H9 (cell line): ENCODE measurements at regions not wholly inside any gene's neighbourhood (a gene's known extent, or its start where the extent isn't known, plus 50 kb on each side); places are given as distances from the start of the nearest gene placed in this dataset.

ENCODE experiments used
- DNase-seq: peaks from one replicate; pipeline ENCODE4 v3.0.0-alpha.2; 2017
- H2AFZ ChIP-seq: one replicate; pipeline ENCODE4 v1.6.1; 2013; ENCODE audit warnings: mild to moderate bottlenecking, low read length, control low read depth, moderate library complexity
- H2AK5ac ChIP-seq: 2 replicates; pipeline ENCODE4 v1.6.1; 2013; ENCODE audit warnings: low read length, control low read depth, mixed read lengths; ENCODE audit not compliant: insufficient read length
- H2BK120ac ChIP-seq: one replicate; pipeline ENCODE4 v1.6.1; 2013; ENCODE audit warnings: low read depth, mild to moderate bottlenecking, low read length, control low read depth, inconsistent platforms; ENCODE audit not compliant: poor library complexity, severe bottlenecking
- H2BK12ac ChIP-seq: 2 replicates; pipeline ENCODE4 v1.6.1; 2013; ENCODE audit warnings: low read length, control low read depth, mixed read lengths, low read depth; ENCODE audit not compliant: insufficient read length
- H2BK15ac ChIP-seq: 2 replicates; pipeline ENCODE4 v1.6.1; 2013; ENCODE audit warnings: low read depth, low read length, control low read depth
- H2BK20ac ChIP-seq: one replicate; pipeline ENCODE4 v1.6.1; 2013; ENCODE audit warnings: low read depth, mild to moderate bottlenecking, low read length, control low read depth, inconsistent platforms; ENCODE audit not compliant: poor library complexity, severe bottlenecking
- H2BK5ac ChIP-seq: 2 replicates; pipeline ENCODE4 v1.6.1; 2013; ENCODE audit warnings: low read length, control low read depth, mixed read lengths; ENCODE audit not compliant: insufficient read length
- H3K14ac ChIP-seq: 2 replicates; pipeline ENCODE4 v1.6.1; 2013; ENCODE audit warnings: low read length, control low read depth; ENCODE audit not compliant: insufficient read depth
- H3K18ac ChIP-seq: 2 replicates; pipeline ENCODE4 v1.6.1; 2013; ENCODE audit warnings: low read depth, mild to moderate bottlenecking, mixed read lengths, low read length, control low read depth; ENCODE audit not compliant: insufficient read length
- H3K23ac ChIP-seq: 2 replicates; pipeline ENCODE4 v1.6.1; 2013; ENCODE audit warnings: low read length, control low read depth, mixed read lengths, low read depth; ENCODE audit not compliant: insufficient read length
- H3K23me2 ChIP-seq: 2 replicates; pipeline ENCODE4 v1.6.1; 2013; ENCODE audit warnings: low read depth, mild to moderate bottlenecking, mixed read lengths, low read length, control low read depth; ENCODE audit not compliant: insufficient read length, poor library complexity, severe bottlenecking
- H3K27ac ChIP-seq: 2 replicates; pipeline ENCODE4 v1.5.1; 2013; ENCODE audit warnings: low read length, control low read depth, mixed read lengths, low read depth; ENCODE audit not compliant: insufficient read length
- H3K27me3 ChIP-seq: 2 replicates; pipeline ENCODE4 v1.6.1; 2013; ENCODE audit warnings: low read length, control low read depth, inconsistent platforms; ENCODE audit not compliant: insufficient read depth
- H3K4ac ChIP-seq: 2 replicates; pipeline ENCODE4 v1.6.1; 2013; ENCODE audit warnings: low read depth, mild to moderate bottlenecking, control low read depth, inconsistent platforms, low read length, moderate library complexity
- H3K4me1 ChIP-seq: 2 replicates; pipeline ENCODE4 v1.6.1; 2013; ENCODE audit warnings: low read length, control low read depth, inconsistent platforms; ENCODE audit not compliant: insufficient read depth
- H3K4me2 ChIP-seq: 2 replicates; pipeline ENCODE4 v1.6.1; 2013; ENCODE audit warnings: low read length, control low read depth, mixed read lengths; ENCODE audit not compliant: insufficient read length, insufficient read depth
- H3K56ac ChIP-seq: 2 replicates; pipeline ENCODE4 v1.6.1; 2013; ENCODE audit warnings: low read depth, mild to moderate bottlenecking, mixed read lengths, low read length, control low read depth; ENCODE audit not compliant: insufficient read length
- H3K79me1 ChIP-seq: 2 replicates; pipeline ENCODE4 v1.6.1; 2013; ENCODE audit warnings: low read depth, mild to moderate bottlenecking, moderate library complexity, low read length, control low read depth, inconsistent platforms; ENCODE audit not compliant: insufficient read depth, poor library complexity, severe bottlenecking
- H3K79me2 ChIP-seq: 2 replicates; pipeline ENCODE4 v1.6.1; 2013; ENCODE audit warnings: low read length, control low read depth, inconsistent platforms; ENCODE audit not compliant: insufficient read depth
- H3K9ac ChIP-seq: 2 replicates; pipeline ENCODE4 v1.6.1; 2013; ENCODE audit warnings: low read length, control low read depth, mixed read lengths; ENCODE audit not compliant: insufficient read length; ENCODE audit errors: extremely low read depth
- H3K9me3 ChIP-seq: one replicate; pipeline ENCODE4 v1.6.1; 2013; ENCODE audit warnings: low read depth, low read length, inconsistent platforms; ENCODE audit not compliant: control insufficient read depth
- H3T11ph ChIP-seq: one replicate; pipeline ENCODE4 v1.6.1; 2013; ENCODE audit warnings: mild to moderate bottlenecking, low read length, control low read depth, inconsistent platforms
- H4K20me1 ChIP-seq: one replicate; pipeline ENCODE4 v1.6.1; 2013; ENCODE audit not compliant: control insufficient read depth, insufficient read length, insufficient read depth
- H4K5ac ChIP-seq: 2 replicates; pipeline ENCODE4 v1.6.1; 2013; ENCODE audit warnings: low read depth, mild to moderate bottlenecking, mixed read lengths, low read length, control low read depth; ENCODE audit not compliant: insufficient read length
- H4K8ac ChIP-seq: replicated peaks from 2 replicates; pipeline ENCODE4 v1.6.1; 2013; ENCODE audit warnings: low read length, control low read depth, mixed read lengths, low read depth; ENCODE audit not compliant: insufficient read length
- H4K91ac ChIP-seq: 2 replicates; pipeline ENCODE4 v1.6.1; 2013; ENCODE audit warnings: low read depth, mild to moderate bottlenecking, moderate library complexity, mixed read lengths, low read length, control low read depth; ENCODE audit not compliant: insufficient read length
- H3K27ac Mint-ChIP-seq, 3 experiments: 2 replicates in 2 of 3; 3 replicates in 1 of 3; pipeline ENCODE4 v1.8.0; 2020 to 2021; ENCODE audit warnings: mixed read lengths in 3 of 3, mild to moderate bottlenecking in 1 of 3, moderate library complexity in 1 of 3
- H3K27me3 Mint-ChIP-seq: 2 replicates; pipeline ENCODE4 v1.8.0; 2021; ENCODE audit warnings: low read depth, mild to moderate bottlenecking, moderate library complexity, mixed read lengths
- H3K36me3 Mint-ChIP-seq, 3 experiments: 2 replicates in 2 of 3; 3 replicates in 1 of 3; pipeline ENCODE4 v1.8.0; 2020 to 2021; ENCODE audit warnings: low read depth in 3 of 3, mixed read lengths in 3 of 3; ENCODE audit not compliant: insufficient read depth in 1 of 3
- H3K4me1 Mint-ChIP-seq, 2 experiments: 2 replicates each; pipeline ENCODE4 v1.8.0; 2020; ENCODE audit warnings: mixed read lengths in 2 of 2
- H3K4me3 Mint-ChIP-seq, 2 experiments: 2 replicates in 1 of 2; 3 replicates in 1 of 2; pipeline ENCODE4 v1.8.0; 2020 to 2021; ENCODE audit warnings: mild to moderate bottlenecking in 2 of 2, mixed read lengths in 2 of 2, moderate library complexity in 1 of 2
- H3K9me3 Mint-ChIP-seq, 2 experiments: 2 replicates in 1 of 2; 3 replicates in 1 of 2; pipeline ENCODE4 v1.8.0; 2020; ENCODE audit warnings: mild to moderate bottlenecking in 2 of 2, mixed read lengths in 2 of 2, moderate library complexity in 1 of 2
- CTCF ChIP-seq: fragments of 200-600 bp; sonication (generic); conservative IDR thresholded peaks from 3 replicates; pipeline ENCODE4 v1.8.0; 2021; ENCODE audit warnings: antibody characterized with exemption, mild to moderate bottlenecking
- WGBS: extraction: QIAGEN DNeasy Blood & Tissue Kit; methylation state at CpG from one replicate; pipeline ENCODE4 v1.1.7; 2013; ENCODE audit warnings: missing lambda C conversion rate, low lambda C conversion rate, mixed read lengths; ENCODE audit not compliant: insufficient read length; ENCODE audit errors: extremely low coverage; 5-methylcytosine and 5-hydroxymethylcytosine counted together

- no peak overlapping the region for H3K4ac ChIP-seq
- H4K8ac ChIP-seq: no peak overlapping the region
- no peak overlapping the region for H2AK5ac ChIP-seq
- H3K23ac ChIP-seq: no peak overlapping the region
- H3K27ac ChIP-seq: no peak overlapping the region
- no peak overlapping the region for H2AFZ ChIP-seq
- H3K79me1 ChIP-seq: no peaks in the 10 kb centered on the region
- peaks cover 3 to 5% of the 10 kb centered on the region in 2 experiments; a peak in 1 of 4 replicates for H3K4me1 Mint-ChIP-seq
- H3K9ac ChIP-seq: no peak overlapping the region
- no peak overlapping the region for H2BK120ac ChIP-seq
- no peak overlapping the region for H4K5ac ChIP-seq
- no peak for TF ChIP-seq CTCF
- no peak overlapping the region for H2BK20ac ChIP-seq
- H4K91ac ChIP-seq: no peak overlapping the region
- H2BK12ac ChIP-seq: no peak overlapping the region
- no peaks in the 10 kb centered on the region for H3K36me3 Mint-ChIP-seq
- H3K4me3 Mint-ChIP-seq: no peak overlapping the region
- H4K20me1 ChIP-seq: peaks cover 2% of the 10 kb centered on the region
- H3K27ac Mint-ChIP-seq: no peak overlapping the region
- no peak for DNase-seq
- no peak overlapping the region for H3K14ac ChIP-seq
- H3K56ac ChIP-seq: no peak overlapping the region
- peaks cover 12% of the 10 kb centered on the region for H3K27me3 Mint-ChIP-seq
- no peak overlapping the region for H3K18ac ChIP-seq
- no peak overlapping the region for H3K4me2 ChIP-seq
- H3K9me3 Mint-ChIP-seq: no peaks in the 10 kb centered on the region
- no peak overlapping the region for H2BK15ac ChIP-seq
- no peaks in the 10 kb centered on the region for H3K23me2 ChIP-seq
- WGBS: no CpG with 5 or more reads among the region's 6 CpGs
- H3K79me2 ChIP-seq: no peaks in the 10 kb centered on the region
- no peaks in the 10 kb centered on the region for H3K4me1 ChIP-seq
- no peaks in the 10 kb centered on the region for H3K27me3 ChIP-seq
- no peak overlapping the region for H2BK5ac ChIP-seq
- no peaks in the 10 kb centered on the region for H3K9me3 ChIP-seq
- no peak overlapping the region for H3T11ph ChIP-seq
These were observed 74.2 kb upstream of the MED9 start for GRCh38 chr17:17402558-17402957.
